ENCODE measurements at regions not wholly inside any gene's neighbourhood (a gene's known extent, or its start where the extent isn't known, plus 50 kb on each side); places are given as distances from the start of the nearest gene placed in this dataset.

DNA sequence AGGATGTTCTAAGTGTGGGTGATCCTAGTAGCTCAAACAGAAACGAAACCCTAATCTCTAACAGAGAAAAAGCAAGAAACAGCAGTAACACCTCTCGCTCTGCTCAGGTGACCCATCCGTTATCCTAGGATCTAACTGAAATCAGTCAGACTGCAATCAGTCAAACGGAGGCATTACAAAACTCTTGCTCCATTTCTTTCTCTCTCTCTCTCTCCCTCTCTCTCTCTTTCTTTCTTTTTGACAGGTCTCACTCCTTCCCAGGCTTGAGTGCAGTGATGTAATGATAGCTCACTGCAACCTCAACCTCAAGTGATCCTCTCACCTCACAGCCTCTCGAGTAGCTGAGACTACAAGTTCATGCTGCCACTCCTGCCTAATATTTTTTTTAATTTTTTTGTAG is 1283.5 kb upstream of the CELF2 start:
- TF ChIP-seq POLR2A (IDR thresholded peaks at IDR 0.05; ENCODE audit: low read depth, low read length) (no peak), POLR2AphosphoS5 (IDR thresholded peaks at IDR 0.05; ENCODE audit: low read depth, low read length) (no peak)
